GM12878 (cell line): ENCODE measurements at regions not wholly inside any gene's neighbourhood (a gene's known extent, or its start where the extent isn't known, plus 50 kb on each side); places are given as distances from the start of the nearest gene placed in this dataset.

ENCODE experiments used
- ATAC-seq: fragments of 200-7000 bp; cut with Tn5 transposase; 3 replicates; pipeline ENCODE4 v1.9.1; 2020; ENCODE audit warnings: mild to moderate bottlenecking, moderate library complexity
- BruUV-seq: library from RNA; stranded (reverse); fragments of 400-500 nt; replicated peaks from 2 replicates; lab custom pipeline; 2021; lab: Mats Ljungman, UMichigan
- CTCF ChIA-PET: fragments of 300-600 bp; sonication (Branson Sonifier 250); formaldehyde crosslinking; extraction: SDS; loops from one replicate; lab custom pipeline; 2021; ENCODE audit warnings: inconsistent platforms; lab: Yijun Ruan, JAX
- POLR2A ChIA-PET: fragments of 350-600 bp; formaldehyde crosslinking; extraction: SDS; loops from one replicate; lab custom pipeline; 2021; ENCODE audit warnings: inconsistent platforms; lab: Charles Lee
- RAD21 ChIA-PET: fragments of 300-600 bp; sonication (Branson Sonifier 250); formaldehyde crosslinking; loops from one replicate; lab custom pipeline; 2023; ENCODE audit warnings: antibody characterized with exemption; ENCODE audit not compliant: unreplicated experiment; lab: Charles Lee
- SMC1A ChIA-PET: fragments of 300-600 bp; sonication (Branson Sonifier 250); formaldehyde crosslinking; loops from one replicate; lab custom pipeline; 2023; ENCODE audit not compliant: unreplicated experiment, uncharacterized antibody; lab: Charles Lee
- DNase-seq: peaks from one replicate; pipeline ENCODE4 v3.0.0-alpha.2; 2011; ENCODE audit warnings: low read depth, low spot score
- FAIRE-seq: peaks from 3 replicates; lab custom pipeline; 2011; peaks lifted over from hg19 to GRCh38; lab: Jason Lieb, UNC
- H2AFZ ChIP-seq: 2 replicates; pipeline ENCODE4 v1.6.0; 2011; ENCODE audit warnings: low read depth, low read length, control low read depth; ENCODE audit not compliant: control insufficient read depth
- H3K27ac ChIP-seq: 2 replicates; pipeline ENCODE4 v1.5.1; 2011; ENCODE audit warnings: control low read depth; ENCODE audit not compliant: control insufficient read depth, insufficient read depth
- H3K27me3 ChIP-seq, 2 experiments: replicated peaks in 1 of 2; 2 replicates each; pipeline versions ENCODE4 v1.6.0 to v1.6.1; 2011; ENCODE audit warnings: low read length in 1 of 2; ENCODE audit not compliant: control insufficient read depth in 2 of 2, insufficient read depth in 2 of 2
- H3K36me3 ChIP-seq, 2 experiments: 2 replicates each; pipeline ENCODE4 v1.5.1; 2011; ENCODE audit warnings: low read length in 1 of 2; ENCODE audit not compliant: control insufficient read depth in 2 of 2, insufficient read depth in 2 of 2
- H3K4me1 ChIP-seq: 2 replicates; pipeline ENCODE4 v1.6.1; 2011; ENCODE audit warnings: mild to moderate bottlenecking, low read length, moderate library complexity, mixed read lengths; ENCODE audit not compliant: control insufficient read depth, insufficient read depth
- H3K4me2 ChIP-seq: 2 replicates; pipeline ENCODE4 v1.6.0; 2011; ENCODE audit warnings: control low read depth; ENCODE audit not compliant: control insufficient read depth, insufficient read depth
- H3K4me3 ChIP-seq: fragments of 200-600 bp; sonication (generic); 2 replicates; pipeline ENCODE4 v1.5.1; 2016
- H3K79me2 ChIP-seq: 2 replicates; pipeline ENCODE4 v1.6.0; 2011; ENCODE audit warnings: low read length; ENCODE audit not compliant: control insufficient read depth, insufficient read depth
- H3K9ac ChIP-seq: 2 replicates; pipeline ENCODE4 v1.8.0; 2011; ENCODE audit warnings: low read length, control low read depth, mixed read lengths; ENCODE audit not compliant: control insufficient read depth, insufficient read depth
- H3K9me3 ChIP-seq: replicated peaks from 3 replicates; pipeline ENCODE4 v1.5.1; 2011; ENCODE audit warnings: mild to moderate bottlenecking, low read length; ENCODE audit not compliant: control insufficient read depth, insufficient read depth
- H4K20me1 ChIP-seq: 2 replicates; pipeline ENCODE4 v1.6.0; 2011; ENCODE audit not compliant: control insufficient read depth, insufficient read depth
- ATF7 ChIP-seq: fragments of 450-650 bp; IDR thresholded peaks from 2 replicates; pipeline ENCODE4 v1.6.1; 2016; ENCODE audit warnings: low read depth, mild to moderate bottlenecking
- BCLAF1 ChIP-seq: fragments of 450-650 bp; IDR thresholded peaks from 2 replicates; pipeline ENCODE4 v1.6.1; 2017; ENCODE audit warnings: antibody characterized with exemption, mild to moderate bottlenecking, moderate library complexity
- CHD4 ChIP-seq: fragments of 200-600 bp; sonication (generic); IDR thresholded peaks from 2 replicates; pipeline ENCODE4 v1.6.1; 2016; ENCODE audit warnings: mild to moderate bottlenecking
- DPF2 ChIP-seq: fragments of 450-650 bp; IDR thresholded peaks from 2 replicates; pipeline ENCODE4 v1.6.1; 2017; ENCODE audit warnings: mild to moderate bottlenecking
- FOXK2 ChIP-seq: fragments of 450-650 bp; IDR thresholded peaks from 2 replicates; pipeline ENCODE4 v1.6.1; 2017; ENCODE audit warnings: mild to moderate bottlenecking, moderate library complexity
- MEF2A ChIP-seq: IDR thresholded peaks from 2 replicates; pipeline ENCODE4 v1.6.1; 2011; ENCODE audit warnings: low read depth, mild to moderate bottlenecking, low read length, moderate library complexity; ENCODE audit not compliant: insufficient read depth
- MTA2 ChIP-seq: fragments of 450-650 bp; IDR thresholded peaks from 2 replicates; pipeline ENCODE4 v1.6.1; 2016; ENCODE audit warnings: low read depth, mild to moderate bottlenecking, moderate library complexity
- NKRF ChIP-seq: fragments of 450-650 bp; conservative IDR thresholded peaks from 2 replicates; pipeline ENCODE4 v1.6.1; 2017; ENCODE audit warnings: mild to moderate bottlenecking, moderate library complexity
- PAX8 ChIP-seq: fragments of 450-650 bp; IDR thresholded peaks from 2 replicates; pipeline ENCODE4 v1.6.1; 2017; ENCODE audit warnings: mild to moderate bottlenecking, moderate library complexity
- POLR2A ChIP-seq: IDR thresholded peaks from 2 replicates; pipeline ENCODE4 v1.6.1; 2011; ENCODE audit warnings: low read depth, mild to moderate bottlenecking, low read length
- POLR2AphosphoS5 ChIP-seq: IDR thresholded peaks from 2 replicates; pipeline ENCODE4 v1.6.1; 2011; ENCODE audit warnings: mild to moderate bottlenecking, low read length, inconsistent platforms
- POU2F2 ChIP-seq: IDR thresholded peaks from 3 replicates; pipeline ENCODE4 v1.6.1; 2011; ENCODE audit warnings: low read depth, mild to moderate bottlenecking, low read length, borderline replicate concordance
- RCOR1 ChIP-seq: conservative IDR thresholded peaks from 2 replicates; pipeline ENCODE4 v1.6.1; 2012; ENCODE audit warnings: low read depth, low read length, improper control_type of control experiment
- RELA ChIP-seq: fragments of 450-650 bp; IDR thresholded peaks from 2 replicates; pipeline ENCODE4 v1.8.0; 2014; ENCODE audit warnings: borderline replicate concordance; ENCODE audit not compliant: partially characterized antibody
- SMC3 ChIP-seq: IDR thresholded peaks from 2 replicates; pipeline ENCODE4 v1.6.1; 2011; ENCODE audit warnings: low read length, improper control_type of control experiment, borderline replicate concordance
- STAT1 ChIP-seq: fragments of 450-650 bp; conservative IDR thresholded peaks from 2 replicates; pipeline ENCODE4 v1.6.1; 2014; ENCODE audit warnings: antibody characterized with exemption, mild to moderate bottlenecking
- SUPT20H ChIP-seq: IDR thresholded peaks from 2 replicates; pipeline ENCODE4 v1.6.1; 2011; ENCODE audit warnings: low read depth, mild to moderate bottlenecking, low read length, moderate library complexity, borderline replicate concordance; ENCODE audit not compliant: control insufficient read depth
- USF1 ChIP-seq: IDR thresholded peaks from 2 replicates; pipeline ENCODE4 v1.6.1; 2011; ENCODE audit warnings: borderline replicate concordance, low read depth, mild to moderate bottlenecking, moderate library complexity, mixed read lengths, low read length; ENCODE audit not compliant: insufficient read depth; ENCODE audit errors: extremely low read length
- YY1 ChIP-seq: IDR thresholded peaks from 2 replicates; pipeline ENCODE4 v1.6.1; 2011; ENCODE audit warnings: low read depth, mild to moderate bottlenecking, low read length
- ZSCAN29 ChIP-seq: fragments of 450-650 bp; IDR thresholded peaks from 2 replicates; pipeline ENCODE4 v1.6.1; 2017; ENCODE audit warnings: mild to moderate bottlenecking, moderate library complexity
- WGBS: methylation state at CpG from one replicate; pipeline ENCODE4 v1.1.6; 2016; ENCODE audit warnings: low lambda C conversion rate; ENCODE audit not compliant: insufficient replicate concordance, insufficient coverage; ENCODE audit errors: missing lambda C conversion rate; 5-methylcytosine and 5-hydroxymethylcytosine counted together
- in situ Hi-C: fragments of 300-500 bp; cut with MboI; formaldehyde crosslinking; loops from 9 replicates; pipeline ENCODE4 v1.14.3; 2018; ENCODE audit warnings: mixed read lengths
- intact Hi-C: fragments of 100-400 bp; cut with micrococcal nuclease; formaldehyde crosslinking; loops from one replicate; pipeline ENCODE4 v1.14.2; 2022; ENCODE audit not compliant: unreplicated experiment

- Histone ChIP-seq H3K79me2 (no peaks in the 10 kb centered on the region), H3K27ac (no peak overlapping the region), H3K36me3 (no peaks in the 10 kb centered on the region), H3K4me3 (no peak overlapping the region), H3K4me2 (no peak overlapping the region)
- in situ Hi-C loops: no loop called here
- SMC1A ChIA-PET: no interaction called here
- BruUV-seq: no TSS peak
- no peak for FAIRE-seq
- RAD21 ChIA-PET: no interaction called here
- TF ChIP-seq YY1 (no peak), SMC3 (no peak), BCLAF1 (no peak), CHD4 (no peak), POLR2AphosphoS5 (no peak), FOXK2 (no peak), PAX8 (no peak), NKRF (no peak), STAT1 (no peak), USF1 (no peak), RELA (no peak), MEF2A (no peak), ATF7 (no peak), RCOR1 (no peak), POU2F2 (no peak), ZSCAN29 (no peak), MTA2 (no peak), SUPT20H (no peak), POLR2A (no peak), DPF2 (no peak)
- TF ChIP-seq, all 136 proteins: peak for 0
- no peak for ATAC-seq
- H4K20me1 ChIP-seq: no peaks in the 10 kb centered on the region
- WGBS: 0% methylated on average over 2 of the region's 2 CpGs
- no peak overlapping the region for H2AFZ ChIP-seq
- H3K4me1 ChIP-seq: no peaks in the 10 kb centered on the region
- H3K9ac ChIP-seq: no peak overlapping the region
- H3K9me3 ChIP-seq: no peaks in the 10 kb centered on the region
- intact Hi-C loops: no loop called here
- no peaks in the 10 kb centered on the region for H3K27me3 ChIP-seq
- ChIA-PET POLR2A (no interaction called here), CTCF (no interaction called here)
- no peak for DNase-seq
Measured at GRCh38 chr13:47472516-47472915, 528.6 kb downstream of the SUCLA2 start.
